ENCODE measurements at regions not wholly inside any gene's neighbourhood (a gene's known extent, or its start where the extent isn't known, plus 50 kb on each side); places are given as distances from the start of the nearest gene placed in this dataset.
"Not testable (repeated sequence)": the region's sequence is repeated elsewhere in the genome, so short reads cannot be mapped to it uniquely, and the experiment has no call there.

GRCh38 chr2:180254872-180255271, 247.8 kb upstream of the CWC22 start:
- DNase-seq (ENCODE audit: low read depth in 3 of 3, low spot score in 2 of 3): no peak

GRCh38 chr2:180247658-180248057, 240.6 kb upstream of the CWC22 start:
- no peak for DNase-seq (ENCODE audit: low read depth in 3 of 3, low spot score in 2 of 3)

- DNase-seq (ENCODE audit: low read depth in 3 of 3, low spot score in 2 of 3): no peak
These were observed 239.2 kb upstream of the CWC22 start for GRCh38 chr2:180246268-180246667.

GRCh38 chr2:180240774-180241173, 233.7 kb upstream of the CWC22 start:
- DNase-seq (ENCODE audit: low read depth in 3 of 3, low spot score in 2 of 3): no peak

- no peak for DNase-seq (ENCODE audit: low read depth in 3 of 3, low spot score in 2 of 3)
These were observed 231.6 kb upstream of the CWC22 start for GRCh38 chr2:180238729-180239128.

- not testable (repeated sequence) for DNase-seq (ENCODE audit: low read depth in 3 of 3, low spot score in 2 of 3)
These were observed 229.0 kb upstream of the CWC22 start for GRCh38 chr2:180236061-180236460.

- not testable (repeated sequence) for DNase-seq (ENCODE audit: low read depth in 3 of 3, low spot score in 2 of 3)
These were observed 228.4 kb upstream of the CWC22 start for GRCh38 chr2:180235506-180235905.

- DNase-seq (ENCODE audit: low read depth in 3 of 3, low spot score in 2 of 3): not testable (repeated sequence)
These were observed 227.9 kb upstream of the CWC22 start for GRCh38 chr2:180234991-180235390.

- DNase-seq (ENCODE audit: low read depth in 3 of 3, low spot score in 2 of 3): no peak
These were observed 223.9 kb upstream of the CWC22 start for GRCh38 chr2:180231015-180231414.

GRCh38 chr2:180227461-180227860, 220.4 kb upstream of the CWC22 start:
- no peak for DNase-seq (ENCODE audit: low read depth in 3 of 3, low spot score in 2 of 3)

- DNase-seq (ENCODE audit: low read depth in 3 of 3, low spot score in 2 of 3): no peak
These were observed 218.0 kb upstream of the CWC22 start for GRCh38 chr2:180225118-180225517.

- DNase-seq (ENCODE audit: low read depth in 3 of 3, low spot score in 2 of 3): no peak
These were observed 215.5 kb upstream of the CWC22 start for GRCh38 chr2:180222644-180223043.

GRCh38 chr2:180219491-180219890, 212.4 kb upstream of the CWC22 start:
- no peak for DNase-seq (ENCODE audit: low read depth in 3 of 3, low spot score in 2 of 3)

- no peak for DNase-seq (ENCODE audit: low read depth in 3 of 3, low spot score in 2 of 3)
These were observed 201.7 kb upstream of the CWC22 start for GRCh38 chr2:180208841-180209240.

- no peak for DNase-seq (ENCODE audit: low read depth in 3 of 3, low spot score in 2 of 3)
These were observed 198.6 kb upstream of the CWC22 start for GRCh38 chr2:180205621-180206235.

- no peak for DNase-seq (ENCODE audit: low read depth in 3 of 3, low spot score in 2 of 3)
These were observed 196.9 kb upstream of the CWC22 start for GRCh38 chr2:180203972-180204371.

GRCh38 chr2:180202467-180202951, 195.4 kb upstream of the CWC22 start:
- DNase-seq (ENCODE audit: low read depth in 3 of 3, low spot score in 2 of 3): peak; percentile 23 to 32 (median 27)

- no peak for DNase-seq (ENCODE audit: low read depth in 3 of 3, low spot score in 2 of 3)
These were observed 189.4 kb upstream of the CWC22 start for GRCh38 chr2:180196419-180196977.

GRCh38 chr2:180195847-180196246, 188.8 kb upstream of the CWC22 start:
- DNase-seq (ENCODE audit: low read depth in 3 of 3, low spot score in 2 of 3): no peak

GRCh38 chr2:180191432-180192124, 184.5 kb upstream of the CWC22 start:
- DNase-seq (ENCODE audit: low read depth in 3 of 3, low spot score in 2 of 3): no peak

GRCh38 chr2:180190851-180191250, 183.8 kb upstream of the CWC22 start:
- DNase-seq (ENCODE audit: low read depth in 3 of 3, low spot score in 2 of 3): no peak

GRCh38 chr2:180187611-180188010, 180.5 kb upstream of the CWC22 start:
- no peak for DNase-seq (ENCODE audit: low read depth in 3 of 3, low spot score in 2 of 3)

Measured in right renal cortex interstitium (tissue), 3 donors.